Fibroblast of skin of back (primary cell): ENCODE measurements at regions not wholly inside any gene's neighbourhood (a gene's known extent, or its start where the extent isn't known, plus 50 kb on each side); places are given as distances from the start of the nearest gene placed in this dataset.

Source experiments
- DNase-seq: peaks from one replicate; pipeline ENCODE4 v3.0.0-alpha.2; 2013

GRCh38 chr12:116404247-116404646 lies 126.8 kb upstream of the MED13L start:
- no peak for DNase-seq

GRCh38 chr12:116404913-116405611 lies 127.6 kb upstream of the MED13L start:
- DNase-seq, result no peak

DNA sequence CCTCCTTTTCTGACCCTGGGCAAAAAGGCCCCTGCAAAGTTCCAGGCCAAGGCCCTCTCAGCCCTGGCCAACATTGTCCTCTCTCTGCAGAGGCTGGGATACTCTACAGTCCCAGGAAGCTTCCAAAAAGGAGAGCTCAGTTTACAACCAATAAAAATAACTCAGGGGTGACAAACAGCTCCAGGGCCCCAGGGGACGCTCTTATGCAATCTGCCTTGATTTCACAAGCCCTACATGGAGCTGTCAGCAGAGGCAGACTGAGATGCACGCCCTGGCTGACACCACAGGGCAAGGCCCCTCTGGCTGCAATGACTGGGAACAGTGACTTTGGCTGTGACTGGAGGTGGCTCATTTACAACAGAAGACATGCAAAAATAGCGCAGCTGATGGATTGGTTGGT lies 129.0 kb upstream of the MED13L start:
- DNase-seq, result peak; percentile 90

DNA sequence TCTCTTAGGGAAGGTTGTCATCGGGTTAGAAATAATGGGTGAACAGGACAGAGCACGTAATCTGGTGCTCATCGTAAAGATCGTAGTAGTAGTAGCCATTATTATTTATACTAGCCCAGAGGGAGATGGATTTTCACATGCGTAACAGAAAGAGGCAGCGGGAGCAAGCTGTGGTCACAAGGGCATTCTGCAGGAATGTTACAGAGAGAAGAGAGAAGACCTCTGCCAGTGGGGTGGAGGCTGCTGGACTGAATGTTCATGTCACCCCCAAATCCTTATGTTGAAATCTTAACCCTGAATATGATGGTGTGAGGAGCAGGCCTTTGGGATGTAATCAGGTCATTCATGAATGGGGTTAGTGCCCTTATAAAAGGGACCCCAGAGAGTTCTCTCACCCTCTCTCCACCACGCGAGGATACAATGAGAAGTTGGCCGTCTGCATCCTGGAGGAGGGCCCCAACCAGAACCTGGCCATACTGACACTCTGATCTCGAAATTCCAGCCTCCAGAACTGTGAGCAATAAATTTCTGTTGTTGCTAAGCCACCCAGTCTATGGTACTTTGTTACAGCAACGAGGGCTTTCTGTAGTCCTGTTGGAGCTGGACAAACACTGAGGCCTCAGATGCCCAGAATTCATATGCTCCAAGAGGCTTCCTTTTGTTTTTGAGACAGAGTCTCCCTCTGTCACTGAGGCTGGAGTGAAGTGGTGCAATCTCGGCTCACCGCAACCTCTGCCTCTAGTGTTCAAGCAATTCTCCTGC lies 131.2 kb upstream of the MED13L start:
- no peak for DNase-seq

GRCh38 chr12:116411977-116412376 lies 134.5 kb upstream of the MED13L start:
- no peak for DNase-seq

DNA sequence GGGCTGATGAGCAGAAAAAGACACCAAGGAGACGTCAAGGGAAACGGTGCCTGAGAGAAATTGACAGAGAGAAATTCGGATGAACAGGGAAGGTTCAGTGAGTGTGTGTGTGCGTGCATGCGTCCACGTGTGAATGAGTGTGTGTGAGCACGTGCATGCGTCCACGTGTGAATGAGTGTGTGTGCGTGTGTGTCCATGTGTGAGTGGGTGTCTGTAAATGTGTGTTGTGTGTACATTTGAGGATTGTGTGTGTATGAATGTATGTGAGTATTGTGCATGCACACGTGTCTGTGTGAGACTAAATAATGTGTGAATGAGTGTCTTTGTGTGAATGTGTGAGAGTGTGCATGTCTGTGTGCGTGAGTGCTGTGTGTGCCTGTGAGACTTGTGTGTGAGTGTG lies 137.4 kb upstream of the MED13L start:
- no peak for DNase-seq

DNA sequence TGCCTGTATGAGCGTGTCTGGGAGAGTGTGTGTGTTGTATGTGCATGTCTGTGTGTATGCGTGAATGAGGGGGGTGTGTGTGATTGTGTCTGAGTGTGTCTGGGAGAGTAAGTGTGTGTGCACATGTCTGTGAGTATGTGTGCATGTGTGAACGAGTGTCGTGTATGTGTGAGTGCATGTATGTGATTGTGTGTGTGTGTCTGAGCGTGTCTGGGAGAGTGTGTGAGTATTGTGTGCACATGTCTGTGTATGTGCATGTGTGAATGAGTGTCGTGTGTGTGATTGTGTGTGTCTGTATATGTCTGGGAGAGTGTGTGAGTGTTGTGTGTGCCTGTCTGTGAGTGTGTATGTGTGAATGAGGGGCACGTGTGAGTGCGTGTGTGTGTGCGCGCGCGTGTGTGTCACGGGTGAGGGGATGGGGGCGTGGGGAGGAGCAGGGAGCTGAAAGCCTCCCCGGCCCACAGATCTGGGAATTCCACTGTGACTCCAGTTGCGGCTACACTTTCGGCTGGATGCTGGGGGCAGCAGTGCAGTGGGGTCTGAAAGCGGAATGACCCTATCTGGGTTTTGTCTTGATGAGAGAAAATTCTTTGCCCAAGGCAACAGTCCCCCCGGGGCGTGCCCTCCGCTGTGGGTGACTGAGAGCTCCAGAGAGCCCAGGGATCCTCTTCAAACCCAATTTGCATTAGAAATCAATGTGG lies 138.1 kb upstream of the MED13L start:
- no peak for DNase-seq

GRCh38 chr12:116416166-116416565 lies 138.7 kb upstream of the MED13L start:
- DNase-seq, result peak; percentile 52

- no peak for DNase-seq
Observed at GRCh38 chr12:116418551-116418950, 140.6 kb upstream of the MAP1LC3B2 start.

DNA sequence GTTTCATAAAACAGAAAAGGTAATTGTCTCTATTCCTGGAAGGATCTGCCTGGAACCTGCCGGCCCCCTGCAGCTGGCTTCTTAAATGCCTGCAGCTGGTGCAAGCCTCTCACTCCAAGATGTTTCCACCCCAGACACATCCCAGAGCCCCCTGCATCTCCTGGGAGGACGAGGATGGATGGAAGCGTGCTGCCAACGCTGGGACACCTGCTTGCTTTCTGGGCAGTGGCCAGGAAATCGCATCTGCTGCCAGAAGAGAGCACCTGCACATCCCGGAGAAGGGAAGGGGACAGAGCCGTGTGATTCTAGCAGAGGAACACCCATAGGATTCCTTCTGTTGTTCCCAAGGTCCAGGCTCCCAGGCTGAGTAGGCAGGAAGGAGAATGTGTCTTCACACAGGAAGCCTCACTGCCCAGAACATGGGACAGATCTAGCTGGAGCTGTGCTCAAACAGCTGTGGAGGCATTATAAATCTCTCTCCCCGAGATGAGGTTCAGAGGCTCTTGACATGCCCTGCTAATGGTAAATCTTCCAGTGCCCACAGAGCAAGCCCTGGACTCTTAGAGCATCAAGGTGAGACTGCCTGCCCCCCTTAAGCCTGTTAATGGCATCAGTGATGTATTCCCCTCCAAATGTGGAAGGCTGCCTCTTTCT lies 138.8 kb upstream of the MAP1LC3B2 start:
- no peak for DNase-seq

GRCh38 chr12:116421785-116422538 lies 137.2 kb upstream of the MAP1LC3B2 start:
- no peak for DNase-seq

DNA sequence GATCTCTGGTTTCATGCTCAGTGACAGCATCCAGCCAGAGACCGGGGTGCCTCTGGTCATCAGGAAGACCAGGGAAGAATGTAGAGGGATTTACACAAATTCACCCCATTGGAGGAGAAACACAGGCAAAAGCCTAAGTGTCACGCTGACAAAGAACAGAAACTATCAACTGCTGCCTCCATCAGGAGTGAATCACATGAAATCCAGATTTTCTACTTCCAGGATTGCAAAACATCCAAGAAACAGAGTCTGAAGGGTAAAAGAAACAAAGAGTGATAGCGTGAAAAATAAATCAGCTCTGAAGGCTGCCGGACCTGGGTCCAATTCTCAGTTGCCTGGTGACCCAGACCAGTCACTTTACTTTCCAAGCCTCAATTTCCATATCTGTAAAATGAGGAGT lies 136.1 kb upstream of the MAP1LC3B2 start:
- peak; percentile 52 for DNase-seq

GRCh38 chr12:116425256-116426193 lies 133.7 kb upstream of the MAP1LC3B2 start:
- no peak for DNase-seq

DNA sequence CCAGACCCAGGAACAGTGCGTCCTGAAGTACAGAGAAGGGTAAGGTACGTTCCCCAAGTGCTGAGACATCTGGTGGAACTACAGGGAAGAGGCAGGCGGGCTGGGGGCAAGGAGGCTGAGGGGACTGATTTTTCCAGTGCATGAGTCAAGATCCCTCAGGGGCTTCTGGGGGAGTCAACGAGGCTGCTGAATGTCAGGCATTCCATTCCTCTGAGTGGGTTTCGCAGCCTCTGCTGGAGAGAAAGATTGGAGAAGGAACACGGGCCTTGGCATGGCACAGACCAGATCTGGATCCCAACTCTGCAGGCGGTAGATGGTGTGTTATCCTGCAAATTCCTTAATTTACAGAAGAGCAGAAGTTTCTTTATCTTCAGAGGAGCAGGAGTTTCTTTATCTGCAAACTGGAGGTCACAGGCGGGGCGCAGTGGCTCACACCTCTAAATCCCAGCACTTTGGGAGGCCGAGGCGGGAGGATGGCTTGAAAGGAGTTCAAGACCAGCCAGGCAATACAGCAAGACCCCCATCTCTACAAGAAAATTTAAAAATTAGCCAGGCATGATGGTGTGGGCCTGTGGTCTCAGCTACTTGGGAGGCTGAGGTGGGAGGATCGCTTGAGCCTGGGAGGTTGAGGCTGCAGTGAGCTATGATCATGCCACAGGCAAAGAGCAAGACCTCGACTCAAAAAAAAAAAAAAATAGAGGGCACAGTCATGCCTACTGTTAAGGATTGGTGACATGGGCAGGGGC lies 132.6 kb upstream of the MAP1LC3B2 start:
- DNase-seq, result peak; percentile 100

GRCh38 chr12:116427200-116427930 lies 131.8 kb upstream of the MAP1LC3B2 start:
- DNase-seq, result peak; percentile 30

GRCh38 chr12:116429826-116430360 lies 129.3 kb upstream of the MAP1LC3B2 start:
- peak; percentile 25 for DNase-seq

DNA sequence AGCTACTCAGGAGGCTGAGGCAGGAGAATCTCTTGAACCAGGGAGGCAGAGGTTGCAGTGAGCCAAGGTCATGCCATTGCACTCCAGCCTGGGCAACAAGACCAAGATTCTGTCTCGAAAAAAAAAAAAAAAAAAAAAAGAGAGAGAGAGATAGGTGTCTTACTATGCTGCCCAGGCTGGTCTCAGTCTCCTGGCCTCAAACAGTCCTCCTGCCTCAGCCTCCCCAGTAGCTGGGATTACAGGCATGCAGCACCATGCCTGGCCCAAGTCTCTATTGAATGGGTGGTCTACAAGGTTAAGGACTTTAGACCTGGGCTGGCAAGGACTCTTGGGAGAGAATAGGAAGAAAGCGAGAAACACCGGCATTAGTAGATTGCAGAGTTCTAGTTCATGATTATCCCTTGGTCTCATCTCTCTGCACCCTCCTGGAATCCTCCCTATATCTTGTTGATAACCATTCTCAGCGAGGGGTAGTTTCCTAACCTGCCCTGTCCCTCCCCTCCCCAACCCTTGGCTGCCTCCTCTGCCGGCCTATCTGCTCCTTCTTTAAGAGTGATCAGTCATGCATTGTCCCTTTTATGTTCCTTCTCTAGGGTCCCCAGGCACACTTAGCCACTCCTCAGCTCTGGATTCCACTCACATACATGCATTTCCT lies 128.1 kb upstream of the MAP1LC3B2 start:
- DNase-seq, result no peak

DNA sequence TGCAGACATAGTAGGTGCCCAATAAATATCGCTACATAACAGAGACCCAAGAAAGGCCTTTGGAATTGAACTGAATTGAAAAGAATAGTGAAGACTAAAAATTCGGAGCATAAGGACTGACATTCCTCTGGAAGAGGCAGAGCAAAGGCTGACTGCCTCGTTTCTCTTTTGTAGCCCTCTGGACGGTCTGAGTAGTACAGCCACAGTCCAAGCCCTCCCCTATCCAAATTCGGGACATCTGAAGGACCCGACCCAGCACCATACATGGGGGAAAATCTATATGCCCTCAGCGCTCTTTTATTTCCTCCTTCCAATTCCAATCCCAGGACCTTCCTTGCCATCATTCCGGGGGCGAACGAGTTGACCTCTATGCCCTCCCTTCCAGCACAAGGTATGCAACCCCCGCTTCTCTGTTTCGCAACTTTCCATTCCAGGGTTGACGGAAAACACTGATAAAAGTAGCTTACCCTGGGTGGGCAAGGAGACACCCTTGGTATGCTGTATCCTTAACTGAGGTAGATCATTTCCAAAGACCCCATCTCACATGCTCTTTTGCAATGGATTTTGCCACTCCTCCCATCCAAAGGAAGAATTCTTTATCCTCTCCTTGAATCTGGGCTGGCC lies 127.4 kb upstream of the MAP1LC3B2 start:
- no peak for DNase-seq
